HEK293 (cell line): ENCODE measurements at regions not wholly inside any gene's neighbourhood (a gene's known extent, or its start where the extent isn't known, plus 50 kb on each side); places are given as distances from the start of the nearest gene placed in this dataset.

Experiments
- CTCF ChIA-PET: fragments of 350-600 bp; formaldehyde crosslinking; extraction: SDS; loops from one replicate; lab custom pipeline; 2021; ENCODE audit warnings: antibody characterized with exemption; lab: Yijun Ruan, JAX
- POLR2A ChIA-PET: fragments of 300-600 bp; formaldehyde crosslinking; extraction: SDS; loops from one replicate; lab custom pipeline; 2020; ENCODE audit warnings: antibody characterized with exemption, inconsistent platforms; lab: Yijun Ruan, JAX
- H3K27ac ChIP-seq: fragments of 200-500 bp; sonication (Bioruptor generic); 2 replicates; pipeline ENCODE4 v1.5.1; 2014; ENCODE audit warnings: low read depth, low read length, control low read depth, inconsistent platforms; ENCODE audit errors: extremely low read depth
- H3K36me3 ChIP-seq, 2 experiments: fragments of 200-500 bp in 1 of 2; sonication (Bioruptor generic) in 1 of 2; 1 replicate in 1 of 2; 2 replicates in 1 of 2; pipeline ENCODE4 v1.5.1; 2014 to 2017; ENCODE audit warnings: inconsistent platforms in 2 of 2, low read length in 2 of 2; ENCODE audit not compliant: control insufficient read depth in 2 of 2, insufficient read depth in 1 of 2
- H3K4me1 ChIP-seq: fragments of 200-500 bp; sonication (Bioruptor generic); 2 replicates; pipeline ENCODE4 v1.5.1; 2014; ENCODE audit warnings: mild to moderate bottlenecking, low read length, inconsistent platforms; ENCODE audit not compliant: control insufficient read depth, insufficient read depth
- H3K4me3 ChIP-seq: 2 replicates; pipeline ENCODE4 v1.5.1; 2011; ENCODE audit warnings: low read depth, mild to moderate bottlenecking, control low read depth, low read length, moderate library complexity
- H3K9me3 ChIP-seq: fragments of 200-500 bp; sonication (Bioruptor generic); 2 replicates; pipeline ENCODE4 v1.5.1; 2014; ENCODE audit warnings: low read depth, low read length, inconsistent platforms; ENCODE audit not compliant: control insufficient read depth, insufficient read depth
- EGR2 ChIP-seq: fragments of 450-650 bp; formaldehyde crosslinking; IDR thresholded peaks from 2 replicates; pipeline ENCODE4 v1.5.1; 2016; ENCODE audit warnings: low read depth, missing biosample characterization, missing genetic modification characterization
- ELK4 ChIP-seq: IDR thresholded peaks from 2 replicates; pipeline ENCODE4 v1.6.1; 2011; ENCODE audit warnings: mild to moderate bottlenecking, low read depth, low read length, borderline replicate concordance
- FEZF1 ChIP-seq: fragments of 450-650 bp; formaldehyde crosslinking; IDR thresholded peaks from 2 replicates; pipeline ENCODE4 v1.5.1; 2016; ENCODE audit warnings: missing biosample characterization, missing genetic modification characterization
- KLF7 ChIP-seq: fragments of 450-650 bp; formaldehyde crosslinking; IDR thresholded peaks from 2 replicates; pipeline ENCODE4 v1.5.1; 2016; ENCODE audit warnings: missing biosample characterization, missing genetic modification characterization, borderline replicate concordance
- OSR2 ChIP-seq: fragments of 450-650 bp; formaldehyde crosslinking; IDR thresholded peaks from 2 replicates; pipeline ENCODE4 v1.5.1; 2016; ENCODE audit warnings: missing biosample characterization, missing genetic modification characterization
- TCF7L2 ChIP-seq: IDR thresholded peaks from 2 replicates; pipeline ENCODE4 v1.6.1; 2011; ENCODE audit warnings: low read depth, mild to moderate bottlenecking, inconsistent platforms, low read length, moderate library complexity, borderline replicate concordance
- ZBTB17 ChIP-seq: fragments of 450-650 bp; formaldehyde crosslinking; IDR thresholded peaks from 2 replicates; pipeline ENCODE4 v1.5.1; 2016; ENCODE audit warnings: missing biosample characterization, missing genetic modification characterization
- ZBTB7A ChIP-seq: fragments of 450-650 bp; formaldehyde crosslinking; IDR thresholded peaks from 2 replicates; pipeline ENCODE4 v1.5.1; 2016; ENCODE audit warnings: low read depth, missing biosample characterization, missing genetic modification characterization
- ZBTB8A ChIP-seq: fragments of 450-650 bp; formaldehyde crosslinking; IDR thresholded peaks from 2 replicates; pipeline ENCODE4 v1.5.1; 2016; ENCODE audit warnings: missing biosample characterization, missing genetic modification characterization
- ZFP41 ChIP-seq: fragments of 450-650 bp; formaldehyde crosslinking; IDR thresholded peaks from 2 replicates; pipeline ENCODE4 v1.5.1; 2016; ENCODE audit warnings: missing biosample characterization, missing genetic modification characterization, borderline replicate concordance
- ZNF112 ChIP-seq: fragments of 450-650 bp; formaldehyde crosslinking; IDR thresholded peaks from 2 replicates; pipeline ENCODE4 v1.5.0; 2017; ENCODE audit warnings: missing biosample characterization, missing genetic modification characterization
- ZNF169 ChIP-seq: fragments of 450-650 bp; formaldehyde crosslinking; IDR thresholded peaks from 2 replicates; pipeline ENCODE4 v1.5.1; 2016; ENCODE audit warnings: missing biosample characterization, missing genetic modification characterization
- ZNF18 ChIP-seq: fragments of 450-650 bp; formaldehyde crosslinking; IDR thresholded peaks from 2 replicates; pipeline ENCODE4 v1.5.1; 2016; ENCODE audit warnings: missing biosample characterization, missing genetic modification characterization
- ZNF2 ChIP-seq: fragments of 450-650 bp; formaldehyde crosslinking; IDR thresholded peaks from 2 replicates; pipeline ENCODE4 v1.5.1; 2016; ENCODE audit warnings: missing biosample characterization, missing genetic modification characterization
- ZNF223 ChIP-seq: fragments of 450-650 bp; formaldehyde crosslinking; IDR thresholded peaks from 2 replicates; pipeline ENCODE4 v1.5.1; 2016; ENCODE audit warnings: missing biosample characterization, missing genetic modification characterization
- ZNF311 ChIP-seq: fragments of 450-650 bp; formaldehyde crosslinking; IDR thresholded peaks from 2 replicates; pipeline ENCODE4 v1.5.1; 2017; ENCODE audit warnings: missing biosample characterization, missing genetic modification characterization, borderline replicate concordance
- ZNF558 ChIP-seq: fragments of 450-650 bp; formaldehyde crosslinking; IDR thresholded peaks from 2 replicates; pipeline ENCODE4 v1.5.1; 2016; ENCODE audit warnings: missing biosample characterization, missing genetic modification characterization
- ZNF624 ChIP-seq: fragments of 450-650 bp; formaldehyde crosslinking; IDR thresholded peaks from 2 replicates; pipeline ENCODE4 v1.5.1; 2017; ENCODE audit warnings: missing biosample characterization, missing genetic modification characterization
- ZNF629 ChIP-seq: fragments of 450-650 bp; formaldehyde crosslinking; IDR thresholded peaks from 2 replicates; pipeline ENCODE4 v1.5.1; 2017; ENCODE audit warnings: missing biosample characterization, missing genetic modification characterization
- ZNF645 ChIP-seq: fragments of 450-650 bp; formaldehyde crosslinking; IDR thresholded peaks from 2 replicates; pipeline ENCODE4; 2016; ENCODE audit warnings: missing biosample characterization, missing genetic modification characterization
- ZNF677 ChIP-seq: fragments of 450-650 bp; IDR thresholded peaks from 2 replicates; pipeline ENCODE4 v1.5.0; 2018; ENCODE audit warnings: missing biosample characterization, mild to moderate bottlenecking, missing genetic modification characterization, moderate library complexity
- ZNF747 ChIP-seq: fragments of 450-650 bp; formaldehyde crosslinking; IDR thresholded peaks from 2 replicates; pipeline ENCODE4 v1.5.1; 2016; ENCODE audit warnings: missing biosample characterization, missing genetic modification characterization
- ZNF830 ChIP-seq: fragments of 450-650 bp; IDR thresholded peaks from 2 replicates; pipeline ENCODE4 v1.5.0; 2018; ENCODE audit warnings: missing biosample characterization, missing genetic modification characterization, low read depth, mild to moderate bottlenecking, moderate library complexity
- ZNF843 ChIP-seq: fragments of 450-650 bp; formaldehyde crosslinking; IDR thresholded peaks from 2 replicates; pipeline ENCODE4 v1.5.1; 2016; ENCODE audit warnings: missing biosample characterization, missing genetic modification characterization
- TF ChIP-seq, protein P1 (sequence below): fragments of 450-650 bp; formaldehyde crosslinking; IDR thresholded peaks from 2 replicates; pipeline ENCODE4 v1.5.1; 2016; ENCODE audit warnings: missing biosample characterization, missing genetic modification characterization
- TF ChIP-seq, protein P2 (sequence below): fragments of 450-650 bp; formaldehyde crosslinking; IDR thresholded peaks from 2 replicates; pipeline ENCODE4 v1.5.1; 2016; ENCODE audit warnings: missing biosample characterization, missing genetic modification characterization
- TF ChIP-seq, protein P3 (sequence below): fragments of 450-650 bp; formaldehyde crosslinking; IDR thresholded peaks from 2 replicates; pipeline ENCODE4 v1.5.1; 2016; ENCODE audit warnings: missing biosample characterization, missing genetic modification characterization

DNA sequence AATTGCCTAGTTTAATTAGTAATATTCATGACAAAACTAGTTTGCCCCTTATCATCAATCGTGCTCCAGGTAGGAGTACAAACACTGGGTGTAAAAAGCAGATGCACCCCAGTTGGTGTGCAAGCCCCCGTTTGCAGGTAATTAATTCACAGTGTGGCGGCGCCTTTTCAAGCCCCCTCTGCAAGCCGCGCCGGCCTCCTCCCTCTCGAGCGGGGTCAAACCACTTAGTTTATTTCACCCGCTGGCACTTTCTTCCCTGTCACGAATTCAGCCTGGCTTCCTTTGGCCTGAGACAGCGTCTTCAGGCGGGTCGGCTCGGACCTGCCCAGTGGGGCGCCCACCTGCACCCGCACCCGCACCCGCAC lies 64.7 kb upstream of the MAPRE2 start (continued):
- TF ChIP-seq ZNF223 (tag by site-specific recombination) (0 out of 2 replicates have a peak, but pooled peaks have one; percentile 51), OSR2 (tag by site-specific recombination) (peak; percentile 70; the same call in 1 of the 2 replicates)

- Histone ChIP-seq H3K4me1 (no peaks in the 10 kb centered on the region), H3K27ac (no peak overlapping the region; the same call in 1 of the 2 replicates), H3K4me3 (peak overlapping the region; percentile 76), H3K9me3 (no peaks in the 10 kb centered on the region), H3K36me3 (no peaks in the 10 kb centered on the region)
- ChIA-PET POLR2A (no interaction called here), CTCF (interaction anchor here (1.1 kb wide), 1 partner anchor 28 kb away, joined by 3 read pairs; no protein-coding TSS in a partner anchor)
- TF ChIP-seq ZNF624 (tag by site-specific recombination) (no peak), ZNF18 (tag by site-specific recombination) (no peak), ZNF169 (tag by site-specific recombination) (no peak), ELK4 (no peak), ZNF2 (tag by site-specific recombination) (no peak), ZNF645 (tag by site-specific recombination) (no peak), ZNF558 (tag by site-specific recombination) (no peak), ZFP41 (no peak), KLF7 (tag by site-specific recombination) (no peak; the same call in 1 of the 2 replicates), ZNF311 (tag by site-specific recombination) (no peak), TCF7L2 (no peak), ZNF830 (no peak), ZBTB7A (tag by site-specific recombination) (no peak), ZNF747 (no peak), ZNF843 (tag by site-specific recombination) (no peak), ZNF629 (tag by site-specific recombination) (no peak), FEZF1 (no peak), ZNF112 (tag by site-specific recombination) (no peak), ZNF677 (tag by site-specific recombination) (no peak), ZBTB17 (tag by site-specific recombination) (0 out of 2 replicates have a peak, but pooled peaks have one; percentile 16), ZBTB8A (tag by site-specific recombination) (no peak), EGR2 (tag by site-specific recombination) (peak; percentile 58; the same call in 1 of the 2 replicates)
- TF ChIP-seq, protein P1, sequence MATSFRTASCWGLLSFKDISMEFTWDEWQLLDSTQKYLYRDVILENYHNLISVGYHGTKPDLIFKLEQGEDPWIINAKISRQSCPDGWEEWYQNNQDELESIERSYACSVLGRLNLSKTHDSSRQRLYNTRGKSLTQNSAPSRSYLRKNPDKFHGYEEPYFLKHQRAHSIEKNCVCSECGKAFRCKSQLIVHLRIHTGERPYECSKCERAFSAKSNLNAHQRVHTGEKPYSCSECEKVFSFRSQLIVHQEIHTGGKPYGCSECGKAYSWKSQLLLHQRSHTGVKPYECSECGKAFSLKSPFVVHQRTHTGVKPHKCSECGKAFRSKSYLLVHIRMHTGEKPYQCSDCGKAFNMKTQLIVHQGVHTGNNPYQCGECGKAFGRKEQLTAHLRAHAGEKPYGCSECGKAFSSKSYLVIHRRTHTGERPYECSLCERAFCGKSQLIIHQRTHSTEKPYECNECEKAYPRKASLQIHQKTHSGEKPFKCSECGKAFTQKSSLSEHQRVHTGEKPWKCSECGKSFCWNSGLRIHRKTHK (tag by site-specific recombination) = no peak
- TF ChIP-seq, protein P2, sequence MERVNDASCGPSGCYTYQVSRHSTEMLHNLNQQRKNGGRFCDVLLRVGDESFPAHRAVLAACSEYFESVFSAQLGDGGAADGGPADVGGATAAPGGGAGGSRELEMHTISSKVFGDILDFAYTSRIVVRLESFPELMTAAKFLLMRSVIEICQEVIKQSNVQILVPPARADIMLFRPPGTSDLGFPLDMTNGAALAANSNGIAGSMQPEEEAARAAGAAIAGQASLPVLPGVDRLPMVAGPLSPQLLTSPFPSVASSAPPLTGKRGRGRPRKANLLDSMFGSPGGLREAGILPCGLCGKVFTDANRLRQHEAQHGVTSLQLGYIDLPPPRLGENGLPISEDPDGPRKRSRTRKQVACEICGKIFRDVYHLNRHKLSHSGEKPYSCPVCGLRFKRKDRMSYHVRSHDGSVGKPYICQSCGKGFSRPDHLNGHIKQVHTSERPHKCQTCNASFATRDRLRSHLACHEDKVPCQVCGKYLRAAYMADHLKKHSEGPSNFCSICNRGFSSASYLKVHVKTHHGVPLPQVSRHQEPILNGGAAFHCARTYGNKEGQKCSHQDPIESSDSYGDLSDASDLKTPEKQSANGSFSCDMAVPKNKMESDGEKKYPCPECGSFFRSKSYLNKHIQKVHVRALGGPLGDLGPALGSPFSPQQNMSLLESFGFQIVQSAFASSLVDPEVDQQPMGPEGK (tag by site-specific recombination) = peak; percentile 87
- TF ChIP-seq, protein P3, sequence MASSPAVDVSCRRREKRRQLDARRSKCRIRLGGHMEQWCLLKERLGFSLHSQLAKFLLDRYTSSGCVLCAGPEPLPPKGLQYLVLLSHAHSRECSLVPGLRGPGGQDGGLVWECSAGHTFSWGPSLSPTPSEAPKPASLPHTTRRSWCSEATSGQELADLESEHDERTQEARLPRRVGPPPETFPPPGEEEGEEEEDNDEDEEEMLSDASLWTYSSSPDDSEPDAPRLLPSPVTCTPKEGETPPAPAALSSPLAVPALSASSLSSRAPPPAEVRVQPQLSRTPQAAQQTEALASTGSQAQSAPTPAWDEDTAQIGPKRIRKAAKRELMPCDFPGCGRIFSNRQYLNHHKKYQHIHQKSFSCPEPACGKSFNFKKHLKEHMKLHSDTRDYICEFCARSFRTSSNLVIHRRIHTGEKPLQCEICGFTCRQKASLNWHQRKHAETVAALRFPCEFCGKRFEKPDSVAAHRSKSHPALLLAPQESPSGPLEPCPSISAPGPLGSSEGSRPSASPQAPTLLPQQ (tag by site-specific recombination) = peak; percentile 96
Observed at GRCh38 chr18:34976899-34977837, 64.0 kb upstream of the MAPRE2 start.
